ENCODE measurements at regions not wholly inside any gene's neighbourhood (a gene's known extent, or its start where the extent isn't known, plus 50 kb on each side); places are given as distances from the start of the nearest gene placed in this dataset.

DNA sequence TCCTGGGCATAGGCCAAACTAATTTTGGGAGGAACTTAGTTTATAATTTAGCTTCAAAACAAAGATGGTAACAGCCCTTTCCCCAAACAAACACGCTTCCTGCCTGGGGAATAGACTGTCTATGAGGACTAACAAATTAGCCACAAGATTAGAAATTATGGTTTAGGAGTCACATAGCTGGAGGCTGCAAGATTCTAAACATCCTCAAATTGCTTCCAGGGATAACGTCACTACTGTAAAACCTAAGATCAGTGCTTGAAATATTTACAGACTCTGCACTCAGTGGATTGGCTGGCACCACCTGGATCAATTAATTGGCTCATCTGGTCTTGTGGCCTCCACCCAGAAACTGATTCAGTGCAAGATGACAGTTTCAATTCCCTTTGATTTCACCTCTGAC is 118.0 kb upstream of the TACR1 start:
- Histone ChIP-seq H3K4me3 (no peak overlapping the region), H3K9me3 (no peaks in the 10 kb centered on the region), H3K4me1 (ENCODE audit: low read depth) (no peaks in the 10 kb centered on the region), H3K36me3 (ENCODE audit: low read depth) (no peaks in the 10 kb centered on the region)
- DNase-seq (no peak), ATAC-seq (no peak)
- TF ChIP-seq, protein P1, sequence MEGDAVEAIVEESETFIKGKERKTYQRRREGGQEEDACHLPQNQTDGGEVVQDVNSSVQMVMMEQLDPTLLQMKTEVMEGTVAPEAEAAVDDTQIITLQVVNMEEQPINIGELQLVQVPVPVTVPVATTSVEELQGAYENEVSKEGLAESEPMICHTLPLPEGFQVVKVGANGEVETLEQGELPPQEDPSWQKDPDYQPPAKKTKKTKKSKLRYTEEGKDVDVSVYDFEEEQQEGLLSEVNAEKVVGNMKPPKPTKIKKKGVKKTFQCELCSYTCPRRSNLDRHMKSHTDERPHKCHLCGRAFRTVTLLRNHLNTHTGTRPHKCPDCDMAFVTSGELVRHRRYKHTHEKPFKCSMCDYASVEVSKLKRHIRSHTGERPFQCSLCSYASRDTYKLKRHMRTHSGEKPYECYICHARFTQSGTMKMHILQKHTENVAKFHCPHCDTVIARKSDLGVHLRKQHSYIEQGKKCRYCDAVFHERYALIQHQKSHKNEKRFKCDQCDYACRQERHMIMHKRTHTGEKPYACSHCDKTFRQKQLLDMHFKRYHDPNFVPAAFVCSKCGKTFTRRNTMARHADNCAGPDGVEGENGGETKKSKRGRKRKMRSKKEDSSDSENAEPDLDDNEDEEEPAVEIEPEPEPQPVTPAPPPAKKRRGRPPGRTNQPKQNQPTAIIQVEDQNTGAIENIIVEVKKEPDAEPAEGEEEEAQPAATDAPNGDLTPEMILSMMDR (IDR thresholded peaks at IDR 0.05): no peak
- intact Hi-C loops (cut with DNase I, micrococcal nuclease): no loop called here

DNA sequence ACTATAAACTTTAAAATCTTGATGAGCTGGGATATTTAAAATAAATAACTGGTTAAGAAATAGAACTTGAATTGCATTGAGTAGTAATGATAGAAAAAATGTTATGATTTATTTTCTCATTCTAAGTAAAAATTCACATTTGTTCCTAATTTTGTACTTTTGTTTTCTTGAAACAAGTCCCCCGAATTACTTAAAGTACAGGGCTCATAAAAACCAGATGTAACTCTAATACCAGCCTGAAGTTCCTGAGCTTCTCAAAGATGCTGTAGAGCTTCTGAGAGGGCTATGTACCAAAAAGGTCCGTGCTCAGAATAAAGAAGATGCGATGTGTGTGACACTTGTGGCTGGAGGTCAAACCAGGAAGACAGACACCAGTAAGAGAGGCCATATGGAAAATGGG is 116.1 kb upstream of the TACR1 start:
- DNase-seq (no peak), ATAC-seq (no peak)
- no peaks in the 10 kb centered on the region for H3K9me3 ChIP-seq
- intact Hi-C loops (cut with DNase I, micrococcal nuclease): no loop called here
- H3K4me3 ChIP-seq: no peak overlapping the region
- TF ChIP-seq, protein P1 (IDR thresholded peaks at IDR 0.05): no peak
- H3K36me3 ChIP-seq (ENCODE audit: low read depth): no peaks in the 10 kb centered on the region
- no peaks in the 10 kb centered on the region for H3K4me1 ChIP-seq (ENCODE audit: low read depth)

DNA sequence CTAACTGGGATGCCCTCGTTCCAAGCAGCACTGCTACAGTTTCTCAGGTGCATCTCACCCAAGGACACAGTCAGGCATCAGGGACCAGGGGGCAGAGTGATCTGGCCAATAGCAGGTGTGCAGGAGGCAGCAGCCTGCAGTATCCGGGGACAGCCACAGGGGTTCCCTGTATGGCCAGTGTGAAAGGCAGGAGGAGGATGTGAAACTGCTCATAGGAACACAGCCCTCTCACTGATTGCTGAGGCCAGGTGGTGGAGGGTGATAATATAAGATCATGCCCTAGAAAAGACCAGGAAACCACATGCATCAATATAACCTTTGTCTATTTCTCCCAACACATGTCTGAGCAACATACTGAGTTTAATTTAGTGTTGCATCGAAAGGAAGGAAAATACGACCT is 112.7 kb upstream of the TACR1 start:
- no peaks in the 10 kb centered on the region for H3K36me3 ChIP-seq (ENCODE audit: low read depth)
- H3K9me3 ChIP-seq: no peaks in the 10 kb centered on the region
- no peaks in the 10 kb centered on the region for H3K4me1 ChIP-seq (ENCODE audit: low read depth)
- ATAC-seq: peak; percentile 46
- intact Hi-C loops (cut with DNase I, micrococcal nuclease): no loop called here
- TF ChIP-seq, protein P1 (IDR thresholded peaks at IDR 0.05): no peak
- no peak overlapping the region for H3K4me3 ChIP-seq
- peak in 2 of 3 donors; percentile 8 to 23 for DNase-seq

- intact Hi-C loops (cut with DNase I, micrococcal nuclease): no loop called here
- no peak for DNase-seq
- Histone ChIP-seq H3K4me3 (no peak overlapping the region), H3K36me3 (ENCODE audit: low read depth) (no peaks in the 10 kb centered on the region), H3K9me3 (no peaks in the 10 kb centered on the region), H3K4me1 (ENCODE audit: low read depth) (no peaks in the 10 kb centered on the region)
- ATAC-seq: no peak
- TF ChIP-seq, protein P1 (IDR thresholded peaks at IDR 0.05): no peak
These were observed 112.2 kb upstream of the TACR1 start for GRCh38 chr2:75311521-75311920.

DNA sequence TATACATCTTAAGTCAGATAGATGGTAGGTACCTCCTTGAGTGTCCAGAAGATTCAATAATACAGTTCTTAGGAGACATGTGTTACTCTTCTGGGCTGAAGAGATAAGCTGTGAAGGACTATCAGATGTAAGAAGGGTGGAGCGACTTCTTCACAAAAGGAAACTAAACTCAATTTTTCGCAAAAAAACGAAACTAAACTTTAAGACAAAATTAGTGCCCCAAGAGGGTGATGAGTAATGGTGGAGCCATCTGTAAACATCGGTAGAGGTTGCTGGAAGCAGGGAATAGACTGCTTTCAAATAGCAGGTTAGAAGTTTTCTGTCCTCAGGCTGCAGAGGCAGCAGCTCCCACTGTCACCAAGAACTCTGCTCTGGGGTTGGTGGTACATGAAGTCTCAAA is 111.6 kb upstream of the TACR1 start:
- TF ChIP-seq, protein P1 (IDR thresholded peaks at IDR 0.05): no peak
- DNase-seq (no peak), ATAC-seq (no peak)
- no peaks in the 10 kb centered on the region for H3K4me1 ChIP-seq (ENCODE audit: low read depth)
- intact Hi-C loops (cut with DNase I, micrococcal nuclease): no loop called here
- no peak overlapping the region for H3K4me3 ChIP-seq
- no peaks in the 10 kb centered on the region for H3K9me3 ChIP-seq
- H3K36me3 ChIP-seq (ENCODE audit: low read depth): no peaks in the 10 kb centered on the region
